Ovary (tissue), 7 donors: ENCODE measurements at regions not wholly inside any gene's neighbourhood (a gene's known extent, or its start where the extent isn't known, plus 50 kb on each side); places are given as distances from the start of the nearest gene placed in this dataset.

ENCODE experiments used
- DNase-seq, 5 donors: peaks; one replicate each; pipeline ENCODE4 v3.0.0-alpha.2; 2019 to 2020
- H3K27ac ChIP-seq, 2 donors: fragments of 200-600 bp; one replicate each; pipeline versions ENCODE4 v1.5.1 to v1.8.0; 2019 to 2022
- H3K27me3 ChIP-seq: fragments of 200-600 bp; one replicate; pipeline ENCODE4 v1.8.0; 2022
- H3K36me3 ChIP-seq: fragments of 200-600 bp; sonication (generic); one replicate; pipeline ENCODE4 v1.5.1; 2019
- H3K4me1 ChIP-seq: one replicate; pipeline ENCODE4 v1.8.1; 2013; ENCODE audit warnings: mild to moderate bottlenecking, moderate library complexity; ENCODE audit not compliant: insufficient read depth
- H3K4me3 ChIP-seq: fragments of 200-600 bp; sonication (generic); one replicate; pipeline ENCODE4 v1.5.1; 2017
- H3K9me3 ChIP-seq, 2 donors: fragments of 200-600 bp in 1 of 2; sonication (generic) in 1 of 2; one replicate each; pipeline versions ENCODE4 v1.5.1 to v1.8.1; 2013 to 2019; ENCODE audit warnings: mild to moderate bottlenecking in 1 of 2, moderate library complexity in 1 of 2
- CTCF ChIP-seq, 3 donors: fragments of 450-650 bp in 2 of 3; fragments of 200-600 bp in 1 of 3; IDR thresholded peaks; one replicate each; pipeline versions ENCODE4 v1.5.1 to v1.8.0; 2016 to 2022; ENCODE audit warnings: antibody characterized with exemption in 3 of 3, mild to moderate bottlenecking in 1 of 3
- EP300 ChIP-seq: sonication (generic); formaldehyde crosslinking; IDR thresholded peaks from one replicate; pipeline ENCODE4 v1.6.1; 2017; ENCODE audit warnings: antibody characterized with exemption
- POLR2A ChIP-seq: fragments of 450-650 bp; IDR thresholded peaks from one replicate; pipeline ENCODE4 v1.6.1; 2017; ENCODE audit warnings: antibody characterized with exemption, mild to moderate bottlenecking, moderate library complexity
- WGBS, 3 donors: extraction: QIAGEN DNeasy Blood & Tissue Kit in 1 of 3; methylation state at CpG; one replicate each; pipeline versions ENCODE4 v1.1.5 to v1.1.7; 2013 to 2017; 5-methylcytosine and 5-hydroxymethylcytosine counted together
- intact Hi-C, 4 donors: fragments of 100-400 bp; cut with DNase I; formaldehyde crosslinking; loops; one replicate each; pipeline versions ENCODE4 v1.11.0 to v1.15.1; 2022 to 2023
- donor health status: DM: no; HTN: no; CAD: no; lungs with moderate emphysema.
- donor health status: DM: no; HTN: no; CAD: no.
- donor health status: Bipolar disorder and iron deficiency.
- donor health status: DM: no; HTN: no; CAD: no.
- donor health status: DM: yes; HTN: yes; CAD: no.

GRCh38 chrX:69371159-69371558 is 133.0 kb upstream of the NALF2 start:
- no peak for TF ChIP-seq CTCF (IDR thresholded peaks at IDR 0.05)

GRCh38 chrX:69369999-69370398 is 134.1 kb upstream of the NALF2 start:
- Histone ChIP-seq H3K4me1 (no peaks in the 10 kb centered on the region), H3K36me3 (no peaks in the 10 kb centered on the region), H3K4me3 (no peak overlapping the region), H3K27ac (no peak overlapping the region), H3K27me3 (no peaks in the 10 kb centered on the region), H3K9me3 (no peaks in the 10 kb centered on the region)
- no peak for DNase-seq
- 77 to 85% (median 79%) methylated on average over 5 of the region's 5 CpGs for WGBS, 3 donors
- intact Hi-C loops: no loop called here
- TF ChIP-seq POLR2A (no peak), EP300 (no peak), CTCF (IDR thresholded peaks at IDR 0.05) (no peak)

More at GRCh38 chrX:69371159-69371558, 133.0 kb upstream of the NALF2 start:
- no peak overlapping the region for H3K4me3 ChIP-seq
- intact Hi-C loops: no loop called here
- H3K9me3 ChIP-seq: no peaks in the 10 kb centered on the region
- WGBS, 3 donors: 53 to 59% (median 57%) methylated on average over 1 of the region's 1 CpG
- H3K36me3 ChIP-seq: no peaks in the 10 kb centered on the region
- H3K27me3 ChIP-seq: no peaks in the 10 kb centered on the region
- H3K27ac ChIP-seq: no peak overlapping the region
- H3K4me1 ChIP-seq: no peaks in the 10 kb centered on the region
- no peak for DNase-seq

GRCh38 chrX:69366183-69366582 is 137.9 kb upstream of the NALF2 start:
- DNase-seq: no peak
- 67 to 84% (median 73%) methylated on average over 2 of the region's 2 CpGs for WGBS, 3 donors
- Histone ChIP-seq H3K36me3 (no peaks in the 10 kb centered on the region), H3K27ac (no peak overlapping the region), H3K4me1 (no peaks in the 10 kb centered on the region), H3K4me3 (no peak overlapping the region), H3K9me3 (no peaks in the 10 kb centered on the region), H3K27me3 (no peaks in the 10 kb centered on the region)
- intact Hi-C loops: no loop called here
- TF ChIP-seq EP300 (no peak), CTCF (IDR thresholded peaks at IDR 0.05) (no peak), POLR2A (no peak)

GRCh38 chrX:69365755-69366154 is 138.4 kb upstream of the NALF2 start:
- no peaks in the 10 kb centered on the region for H3K9me3 ChIP-seq
- no peaks in the 10 kb centered on the region for H3K36me3 ChIP-seq
- intact Hi-C loops: no loop called here
- H3K27me3 ChIP-seq: no peaks in the 10 kb centered on the region
- no peaks in the 10 kb centered on the region for H3K4me1 ChIP-seq
- no peak for DNase-seq
- TF ChIP-seq CTCF (IDR thresholded peaks at IDR 0.05) (no peak), EP300 (no peak), POLR2A (no peak)
- H3K4me3 ChIP-seq: no peak overlapping the region
- no peak overlapping the region for H3K27ac ChIP-seq
- WGBS, 3 donors: 53 to 79% (median 53%) methylated on average over 1 of the region's 1 CpG

- no peaks in the 10 kb centered on the region for H3K27me3 ChIP-seq
- intact Hi-C loops: no loop called here
- H3K9me3 ChIP-seq: no peaks in the 10 kb centered on the region
- no peak for DNase-seq
- no peak for TF ChIP-seq EP300
- H3K4me3 ChIP-seq: no peak overlapping the region
- no peak overlapping the region for H3K27ac ChIP-seq
- 64 to 75% (median 71%) methylated on average over 1 of the region's 1 CpG for WGBS, 3 donors
- no peaks in the 10 kb centered on the region for H3K4me1 ChIP-seq
- no peaks in the 10 kb centered on the region for H3K36me3 ChIP-seq
These were observed 138.8 kb upstream of the NALF2 start for GRCh38 chrX:69365349-69365748.
